ENCODE measurements at regions not wholly inside any gene's neighbourhood (a gene's known extent, or its start where the extent isn't known, plus 50 kb on each side); places are given as distances from the start of the nearest gene placed in this dataset.

- intact Hi-C loops (cut with micrococcal nuclease), result no loop called here
- Mint-ChIP-seq H3K27ac (no peak overlapping the region), H3K4me3 (no peak overlapping the region), H3K36me3 (no peaks in the 10 kb centered on the region), H3K4me1 (peaks cover 0 to 10% of the 10 kb centered on the region in 2 donors), H3K9me3 (no peaks in the 10 kb centered on the region), H3K27me3 (ENCODE audit: low read depth in 2 of 2) (peaks cover 15 to 21% of the 10 kb centered on the region in 2 donors)
- H3K36me3 ChIP-seq (ENCODE audit: control insufficient read depth, insufficient read depth, low read length), result no peaks in the 10 kb centered on the region
- TF ChIP-seq CTCF (IDR thresholded peaks at IDR 0.05), result no peak
- ATAC-seq (no peak), DNase-seq (no peak)
- H3K9me3 ChIP-seq (ENCODE audit: control insufficient read depth, insufficient read depth, low read length), result no peaks in the 10 kb centered on the region
- no peak overlapping the region for H3K27ac ChIP-seq (ENCODE audit: low read length)
- no peaks in the 10 kb centered on the region for H3K4me1 ChIP-seq (ENCODE audit: control insufficient read depth, insufficient read depth, low read length)
- no peaks in the 10 kb centered on the region for H3K27me3 ChIP-seq (ENCODE audit: control insufficient read depth, insufficient read depth, low read length)
- no peak overlapping the region for H3K4me3 ChIP-seq (ENCODE audit: low read length)
- WGBS (ENCODE audit: insufficient coverage), result 85% methylated on average over 7 of the region's 7 CpGs
Observed at GRCh38 chr12:125282921-125283320, 217.7 kb downstream of the AACS start.

- H3K4me1 Mint-ChIP-seq, result peaks cover 0 to 10% of the 10 kb centered on the region in 2 donors
- no peaks in the 10 kb centered on the region for H3K27me3 ChIP-seq (ENCODE audit: control insufficient read depth, insufficient read depth, low read length)
- H3K4me3 ChIP-seq (ENCODE audit: low read length), result no peak overlapping the region
- no peak for ATAC-seq
- intact Hi-C loops (cut with micrococcal nuclease), result no loop called here
- H3K4me3 Mint-ChIP-seq, result no peak overlapping the region
- no peak for TF ChIP-seq CTCF (IDR thresholded peaks at IDR 0.05)
- no peaks in the 10 kb centered on the region for H3K4me1 ChIP-seq (ENCODE audit: control insufficient read depth, insufficient read depth, low read length)
- H3K27me3 Mint-ChIP-seq (ENCODE audit: low read depth in 2 of 2), result peaks cover 12 to 21% of the 10 kb centered on the region in 2 donors
- DNase-seq, result no peak
- H3K27ac ChIP-seq (ENCODE audit: low read length), result no peak overlapping the region
- no peaks in the 10 kb centered on the region for H3K36me3 ChIP-seq (ENCODE audit: control insufficient read depth, insufficient read depth, low read length)
- no peak overlapping the region for H3K27ac Mint-ChIP-seq
- WGBS (ENCODE audit: insufficient coverage), result 85% methylated on average over 8 of the region's 9 CpGs
- H3K9me3 Mint-ChIP-seq, result no peaks in the 10 kb centered on the region
- no peaks in the 10 kb centered on the region for H3K9me3 ChIP-seq (ENCODE audit: control insufficient read depth, insufficient read depth, low read length)
- H3K36me3 Mint-ChIP-seq, result no peaks in the 10 kb centered on the region
Observed at GRCh38 chr12:125283521-125283920, 218.3 kb downstream of the AACS start.

- ATAC-seq, result no peak
- intact Hi-C loops (cut with micrococcal nuclease), result no loop called here
- peaks cover 12 to 20% of the 10 kb centered on the region in 2 donors for H3K27me3 Mint-ChIP-seq (ENCODE audit: low read depth in 2 of 2)
- Histone ChIP-seq H3K4me3 (ENCODE audit: low read length) (no peak overlapping the region), H3K27me3 (ENCODE audit: control insufficient read depth, insufficient read depth, low read length) (no peaks in the 10 kb centered on the region), H3K36me3 (ENCODE audit: control insufficient read depth, insufficient read depth, low read length) (no peaks in the 10 kb centered on the region), H3K9me3 (ENCODE audit: control insufficient read depth, insufficient read depth, low read length) (no peaks in the 10 kb centered on the region), H3K4me1 (ENCODE audit: control insufficient read depth, insufficient read depth, low read length) (no peaks in the 10 kb centered on the region), H3K27ac (ENCODE audit: low read length) (no peak overlapping the region)
- TF ChIP-seq CTCF (IDR thresholded peaks at IDR 0.05), result no peak
- H3K9me3 Mint-ChIP-seq, result no peaks in the 10 kb centered on the region
- no peak overlapping the region for H3K4me3 Mint-ChIP-seq
- no peaks in the 10 kb centered on the region for H3K36me3 Mint-ChIP-seq
- no peak for DNase-seq
- no peak overlapping the region for H3K27ac Mint-ChIP-seq
- H3K4me1 Mint-ChIP-seq, result peaks cover 0 to 10% of the 10 kb centered on the region in 2 donors
- 85% methylated on average over 5 of the region's 5 CpGs for WGBS (ENCODE audit: insufficient coverage)
Observed at GRCh38 chr12:125284087-125284486, 218.9 kb downstream of the AACS start.

GRCh38 chr12:125284945-125285685 is 219.9 kb downstream of the AACS start:
- peaks cover 14 to 16% of the 10 kb centered on the region in 2 donors for H3K27me3 Mint-ChIP-seq (ENCODE audit: low read depth in 2 of 2)
- DNase-seq (no peak), ATAC-seq (no peak)
- H3K9me3 Mint-ChIP-seq, result no peaks in the 10 kb centered on the region
- Histone ChIP-seq H3K36me3 (ENCODE audit: control insufficient read depth, insufficient read depth, low read length) (no peaks in the 10 kb centered on the region), H3K4me3 (ENCODE audit: low read length) (no peak overlapping the region), H3K27ac (ENCODE audit: low read length) (no peak overlapping the region), H3K4me1 (ENCODE audit: control insufficient read depth, insufficient read depth, low read length) (no peaks in the 10 kb centered on the region), H3K27me3 (ENCODE audit: control insufficient read depth, insufficient read depth, low read length) (no peaks in the 10 kb centered on the region), H3K9me3 (ENCODE audit: control insufficient read depth, insufficient read depth, low read length) (no peaks in the 10 kb centered on the region)
- H3K4me3 Mint-ChIP-seq, result no peak overlapping the region
- 84% methylated on average over 7 of the region's 7 CpGs for WGBS (ENCODE audit: insufficient coverage)
- H3K4me1 Mint-ChIP-seq, result peaks cover 0 to 10% of the 10 kb centered on the region in 2 donors
- no peak overlapping the region for H3K27ac Mint-ChIP-seq
- no peak for TF ChIP-seq CTCF (IDR thresholded peaks at IDR 0.05)
- no peaks in the 10 kb centered on the region for H3K36me3 Mint-ChIP-seq
- intact Hi-C loops (cut with micrococcal nuclease), result no loop called here

Data from natural killer cell (primary cell).